Spinal cord (tissue), 9 donors: ENCODE measurements at regions not wholly inside any gene's neighbourhood (a gene's known extent, or its start where the extent isn't known, plus 50 kb on each side); places are given as distances from the start of the nearest gene placed in this dataset.

Source experiments
- DNase-seq, 6 donors: peaks; one replicate each; pipeline versions ENCODE4 v3.0.0 to v3.0.0-alpha.2; 2013 to 2015; ENCODE audit warnings: low spot score in 6 of 6, low read depth in 4 of 6
- H3K27ac ChIP-seq: one replicate; pipeline ENCODE4 v1.5.1; 2013; ENCODE audit warnings: low read depth, low read length, control low read depth
- H3K27me3 ChIP-seq: one replicate; pipeline ENCODE4 v1.6.1; 2013; ENCODE audit warnings: low read length; ENCODE audit not compliant: control insufficient read depth, insufficient read depth
- H3K36me3 ChIP-seq: one replicate; pipeline ENCODE4 v1.6.1; 2013; ENCODE audit warnings: low read length; ENCODE audit not compliant: control insufficient read depth, insufficient read depth
- H3K4me1 ChIP-seq: one replicate; pipeline ENCODE4 v1.6.1; 2013; ENCODE audit warnings: low read length; ENCODE audit not compliant: control insufficient read depth, insufficient read depth
- H3K4me3 ChIP-seq: one replicate; pipeline ENCODE4 v1.5.1; 2013; ENCODE audit warnings: low read depth, low read length, control low read depth
- H3K9me3 ChIP-seq: one replicate; pipeline ENCODE4 v1.6.1; 2013; ENCODE audit warnings: low read length; ENCODE audit not compliant: control insufficient read depth, insufficient read depth
- WGBS: methylation state at CpG from one replicate; pipeline ENCODE4 v1.1.5; 2013; ENCODE audit warnings: missing lambda C conversion rate; ENCODE audit not compliant: insufficient coverage; 5-methylcytosine and 5-hydroxymethylcytosine counted together
- donor health status: healthy.

GRCh38 chr7:134391223-134391622 lies 67.7 kb downstream of the AKR1B1 start:
- Histone ChIP-seq H3K9me3 (peaks cover 3% of the 10 kb centered on the region), H3K4me1 (no peaks in the 10 kb centered on the region), H3K27ac (no peak overlapping the region), H3K36me3 (no peaks in the 10 kb centered on the region), H3K4me3 (no peak overlapping the region), H3K27me3 (no peaks in the 10 kb centered on the region)
- 90% methylated on average over 6 of the region's 7 CpGs for WGBS
- no peak for DNase-seq

GRCh38 chr7:134388336-134389019 lies 70.4 kb downstream of the AKR1B1 start:
- H3K4me3 ChIP-seq, result no peak overlapping the region
- no peaks in the 10 kb centered on the region for H3K27me3 ChIP-seq
- WGBS, result no CpG with 5 or more reads among the region's 6 CpGs

GRCh38 chr7:134378562-134378961 lies 61.8 kb upstream of the SLC35B4 start:
- Histone ChIP-seq H3K9me3 (no peaks in the 10 kb centered on the region), H3K27me3 (no peaks in the 10 kb centered on the region), H3K36me3 (no peaks in the 10 kb centered on the region), H3K27ac (no peak overlapping the region), H3K4me3 (no peak overlapping the region), H3K4me1 (no peaks in the 10 kb centered on the region)
- whole genome bisulfite sequencing, result 81% methylated on average over 5 of the region's 7 CpGs
- no peak for DNase-seq

More at GRCh38 chr7:134388336-134389019, 70.4 kb downstream of the AKR1B1 start:
- peaks cover 5% of the 10 kb centered on the region for H3K9me3 ChIP-seq
- DNase-seq, result no peak
- no peaks in the 10 kb centered on the region for H3K36me3 ChIP-seq
- H3K27ac ChIP-seq, result no peak overlapping the region
- no peaks in the 10 kb centered on the region for H3K4me1 ChIP-seq

- H3K36me3 ChIP-seq, result no peaks in the 10 kb centered on the region
- DNase-seq, result no peak
These were observed 60.0 kb upstream of the SLC35B4 start for GRCh38 chr7:134376693-134377092.

GRCh38 chr7:134375206-134375605 lies 58.5 kb upstream of the SLC35B4 start:
- no peaks in the 10 kb centered on the region for H3K27me3 ChIP-seq
- H3K9me3 ChIP-seq, result no peaks in the 10 kb centered on the region
- no peak overlapping the region for H3K4me3 ChIP-seq
- no peak for DNase-seq
- no CpG with 5 or more reads among the region's 5 CpGs for WGBS
- H3K4me1 ChIP-seq, result no peaks in the 10 kb centered on the region
- H3K27ac ChIP-seq, result no peak overlapping the region
- no peaks in the 10 kb centered on the region for H3K36me3 ChIP-seq

More at GRCh38 chr7:134376693-134377092, 60.0 kb upstream of the SLC35B4 start:
- Histone ChIP-seq H3K27ac (no peak overlapping the region), H3K9me3 (no peaks in the 10 kb centered on the region), H3K27me3 (no peaks in the 10 kb centered on the region), H3K4me3 (no peak overlapping the region), H3K4me1 (no peaks in the 10 kb centered on the region)

GRCh38 chr7:134374791-134375190 lies 58.1 kb upstream of the SLC35B4 start:
- Histone ChIP-seq H3K9me3 (no peaks in the 10 kb centered on the region), H3K4me3 (no peak overlapping the region), H3K36me3 (no peaks in the 10 kb centered on the region), H3K4me1 (no peaks in the 10 kb centered on the region), H3K27me3 (no peaks in the 10 kb centered on the region), H3K27ac (no peak overlapping the region)
- no peak for DNase-seq
- 79% methylated on average over 4 of the region's 4 CpGs for WGBS

GRCh38 chr7:134374291-134374690 lies 57.6 kb upstream of the SLC35B4 start:
- no peak for DNase-seq
- Histone ChIP-seq H3K4me1 (no peaks in the 10 kb centered on the region), H3K9me3 (no peaks in the 10 kb centered on the region), H3K4me3 (no peak overlapping the region), H3K36me3 (no peaks in the 10 kb centered on the region), H3K27me3 (no peaks in the 10 kb centered on the region), H3K27ac (no peak overlapping the region)
- WGBS, result no CpG with 5 or more reads among the region's 1 CpG

- Histone ChIP-seq H3K4me3 (no peak overlapping the region), H3K27me3 (no peaks in the 10 kb centered on the region), H3K4me1 (no peaks in the 10 kb centered on the region), H3K9me3 (no peaks in the 10 kb centered on the region), H3K27ac (no peak overlapping the region), H3K36me3 (no peaks in the 10 kb centered on the region)
- no peak for DNase-seq
- 100% methylated on average over 2 of the region's 4 CpGs for WGBS
These were observed 56.1 kb upstream of the SLC35B4 start for GRCh38 chr7:134372858-134373257.

GRCh38 chr7:134371971-134372370 lies 55.2 kb upstream of the SLC35B4 start:
- no peak overlapping the region for H3K4me3 ChIP-seq
- peak in 1 of 6 donors; percentile 65 for DNase-seq

GRCh38 chr7:134371536-134371935 lies 54.8 kb upstream of the SLC35B4 start:
- no CpG with 5 or more reads among the region's 4 CpGs for WGBS
- Histone ChIP-seq H3K9me3 (no peaks in the 10 kb centered on the region), H3K36me3 (no peaks in the 10 kb centered on the region), H3K27ac (no peak overlapping the region), H3K27me3 (no peaks in the 10 kb centered on the region), H3K4me1 (no peaks in the 10 kb centered on the region), H3K4me3 (no peak overlapping the region)
- peak in 1 of 6 donors; percentile 85 for DNase-seq

More at GRCh38 chr7:134371971-134372370, 55.2 kb upstream of the SLC35B4 start:
- no peaks in the 10 kb centered on the region for H3K9me3 ChIP-seq
- WGBS, result 46% methylated on average over 2 of the region's 5 CpGs
- H3K4me1 ChIP-seq, result no peaks in the 10 kb centered on the region
- no peak overlapping the region for H3K27ac ChIP-seq
- no peaks in the 10 kb centered on the region for H3K36me3 ChIP-seq
- no peaks in the 10 kb centered on the region for H3K27me3 ChIP-seq
